Brain pericyte (primary cell): ENCODE measurements at regions not wholly inside any gene's neighbourhood (a gene's known extent, or its start where the extent isn't known, plus 50 kb on each side); places are given as distances from the start of the nearest gene placed in this dataset.
"Not testable (repeated sequence)": the region's sequence is repeated elsewhere in the genome, so short reads cannot be mapped to it uniquely, and the experiment has no call there.

Experiments
- DNase-seq: peaks from one replicate; pipeline ENCODE4 v3.0.0-alpha.2; 2012; ENCODE audit warnings: low read depth, low spot score

- DNase-seq = no peak
Measured at GRCh38 chr12:105880824-105881388, 257.8 kb downstream of the NUAK1 start.

GRCh38 chr12:105882404-105882803 lies 256.4 kb downstream of the NUAK1 start:
- DNase-seq = no peak

GRCh38 chr12:105887131-105887530 lies 251.6 kb downstream of the NUAK1 start:
- DNase-seq = no peak

DNA sequence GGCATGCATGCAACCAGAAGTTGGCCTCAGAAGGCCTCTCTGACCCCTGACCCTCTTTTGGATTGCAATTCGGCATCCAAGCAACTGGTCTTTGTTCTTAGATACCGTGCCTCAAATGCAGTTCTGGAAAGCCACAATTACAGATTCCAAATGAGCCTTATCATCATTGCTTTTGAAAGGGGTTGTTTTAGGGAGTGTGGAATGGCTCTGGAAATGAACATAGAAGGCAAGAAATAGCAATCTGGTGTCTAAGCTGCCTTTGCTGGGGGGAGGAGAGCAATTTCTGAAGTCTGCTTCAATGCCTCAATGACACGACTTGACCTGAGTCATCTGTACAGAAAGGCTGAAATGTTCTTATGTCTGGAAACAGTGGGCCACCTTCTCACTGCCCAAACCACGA lies 250.1 kb downstream of the NUAK1 start:
- DNase-seq = no peak

- DNase-seq = no peak
Measured at GRCh38 chr12:105892362-105892910, 246.3 kb downstream of the NUAK1 start.

DNA sequence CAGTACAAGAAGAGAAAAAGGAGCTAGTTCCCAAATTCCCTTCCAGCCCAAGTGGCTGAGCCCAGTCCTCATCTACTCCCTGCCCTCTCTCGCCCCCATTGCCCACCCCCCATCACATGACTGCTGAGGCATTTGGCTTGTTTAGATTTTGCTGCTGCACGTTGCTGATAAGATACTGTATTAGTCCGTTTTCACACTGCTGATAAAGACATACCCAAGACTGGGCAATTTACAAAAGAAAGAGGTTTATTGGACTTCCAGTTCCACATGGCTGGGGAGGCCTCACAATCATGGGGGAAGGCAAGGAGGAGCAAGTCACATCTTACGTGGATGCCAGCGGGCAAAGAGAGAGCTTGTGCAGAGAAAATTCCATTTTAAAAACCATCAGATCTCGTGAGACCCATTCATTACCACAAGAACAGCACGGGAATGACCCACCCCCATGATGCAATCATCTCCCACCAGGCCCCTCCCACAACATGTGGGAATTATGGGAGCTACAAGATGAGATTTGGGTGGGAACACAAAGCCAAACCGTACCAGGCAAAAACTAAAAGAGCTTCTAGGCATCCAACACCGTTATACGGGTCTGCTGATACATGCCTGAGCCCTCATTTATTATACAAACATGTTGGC lies 243.4 kb downstream of the NUAK1 start:
- DNase-seq = not testable (repeated sequence)

GRCh38 chr12:105897311-105897725 lies 241.4 kb downstream of the NUAK1 start:
- no peak for DNase-seq

DNA sequence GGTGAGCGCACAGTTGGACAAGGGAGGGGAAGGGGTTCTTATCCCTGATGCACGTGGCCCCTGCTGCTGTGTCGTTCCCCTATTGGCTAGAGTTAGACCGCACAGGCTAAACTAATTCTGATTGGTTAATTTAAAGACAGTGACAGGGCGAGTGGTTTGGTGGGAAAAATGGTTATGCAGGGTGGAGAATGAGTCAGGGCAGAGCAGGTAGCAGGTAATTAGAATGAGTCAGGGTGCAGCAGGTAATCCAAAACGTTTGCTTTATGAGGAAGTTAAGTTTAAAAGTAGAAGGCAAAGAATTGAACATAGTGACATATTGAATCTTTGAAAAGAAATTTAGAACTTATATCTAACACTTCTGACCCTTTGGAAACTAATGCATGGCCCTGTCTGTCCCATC lies 240.5 kb downstream of the NUAK1 start:
- DNase-seq = not testable (repeated sequence)

DNA sequence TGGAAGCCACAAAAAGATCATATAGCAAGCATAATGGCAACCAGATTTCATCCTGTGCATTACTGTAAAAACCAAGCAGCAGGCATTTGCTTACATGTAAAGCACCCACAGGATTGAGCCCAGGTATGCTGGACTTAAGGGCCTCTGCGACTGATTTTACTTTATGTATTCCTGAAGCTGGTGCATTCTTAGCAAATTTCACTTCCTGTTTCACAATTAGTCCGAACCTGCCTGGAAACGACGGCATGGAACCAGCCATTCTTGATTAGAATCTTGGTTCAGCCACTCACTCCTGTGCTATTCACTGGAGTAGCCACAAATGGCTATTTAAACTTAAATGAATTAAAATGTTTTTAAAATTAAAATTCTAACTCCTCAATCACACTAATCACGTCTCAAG lies 239.2 kb downstream of the NUAK1 start:
- no peak for DNase-seq

- no peak for DNase-seq
Measured at GRCh38 chr12:105906561-105906960, 232.2 kb downstream of the NUAK1 start.

DNA sequence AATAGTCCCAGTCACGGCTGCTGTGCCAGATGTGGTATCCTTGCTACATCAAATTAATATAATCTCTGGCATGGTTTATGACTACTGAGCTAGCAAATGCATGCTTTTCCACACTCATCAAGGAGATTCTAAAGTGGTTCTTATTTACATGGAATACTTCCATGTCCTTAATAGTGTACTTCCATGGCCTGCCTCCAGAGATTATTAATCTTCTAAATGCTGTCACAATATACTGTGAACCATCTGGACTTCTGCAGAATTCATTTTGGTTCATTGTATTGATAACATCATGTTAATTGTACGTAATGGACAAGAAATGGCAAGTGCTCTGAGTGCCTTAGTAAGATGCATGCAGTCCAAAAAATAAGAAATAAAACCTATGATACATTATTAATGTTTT lies 230.8 kb downstream of the NUAK1 start:
- no peak for DNase-seq

- no peak for DNase-seq
Measured at GRCh38 chr12:105910030-105910429, 228.7 kb downstream of the NUAK1 start.

GRCh38 chr12:105911966-105912365 lies 226.8 kb downstream of the NUAK1 start:
- DNase-seq = no peak

GRCh38 chr12:105912882-105913678 lies 225.7 kb downstream of the NUAK1 start:
- no peak for DNase-seq

- DNase-seq = no peak
Measured at GRCh38 chr12:105915997-105916759, 222.6 kb downstream of the NUAK1 start.

- no peak for DNase-seq
Measured at GRCh38 chr12:105916760-105917039, 222.1 kb downstream of the NUAK1 start.

- no peak for DNase-seq
Measured at GRCh38 chr12:105920161-105920684, 218.5 kb downstream of the NUAK1 start.

GRCh38 chr12:105921055-105921454 lies 217.7 kb downstream of the NUAK1 start:
- DNase-seq = no peak

DNA sequence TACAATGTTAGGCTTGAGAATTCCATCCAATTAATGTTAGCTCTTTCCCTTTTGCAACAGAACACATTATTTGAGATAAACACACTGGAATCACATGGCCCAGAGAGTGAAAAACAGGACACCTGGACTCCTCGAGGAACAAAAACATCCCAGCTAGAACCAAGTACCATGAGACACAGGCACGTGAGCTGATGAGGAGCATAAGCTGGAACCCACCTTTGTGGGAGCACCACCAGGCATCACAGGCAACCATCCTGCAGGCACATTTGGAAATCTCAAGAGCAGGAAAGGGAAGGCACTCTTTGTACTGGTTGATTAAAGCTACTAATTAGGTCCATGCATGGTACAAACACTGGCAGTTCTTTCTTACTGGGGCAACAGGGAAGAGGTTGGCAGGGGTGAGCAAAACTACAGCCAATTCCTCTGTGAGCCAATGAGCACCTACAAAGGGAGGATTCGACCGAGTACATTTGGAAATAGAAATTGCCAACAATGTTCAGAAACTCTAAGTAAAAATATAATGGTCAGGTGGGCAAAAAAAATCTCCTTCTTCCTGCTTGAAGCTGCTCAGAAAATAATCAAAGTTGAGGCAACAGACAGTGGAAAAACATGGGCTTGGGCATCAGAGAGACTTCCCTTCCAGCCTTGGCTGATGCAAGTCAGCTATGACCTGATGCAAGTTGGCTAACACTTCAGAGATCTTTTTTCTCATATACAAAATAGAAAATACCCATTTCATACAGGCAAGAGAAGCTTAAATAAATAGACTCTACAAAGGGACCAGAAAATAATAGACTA lies 216.7 kb downstream of the NUAK1 start:
- DNase-seq = no peak

GRCh38 chr12:105922670-105923102 lies 216.1 kb downstream of the NUAK1 start:
- DNase-seq = no peak
